SU-DHL-6 (cell line): ENCODE measurements at regions not wholly inside any gene's neighbourhood (a gene's known extent, or its start where the extent isn't known, plus 50 kb on each side); places are given as distances from the start of the nearest gene placed in this dataset.

Source experiments
- H2AFZ ChIP-seq: fragments of 200-600 bp; sonication (generic); 2 replicates; pipeline ENCODE4 v1.6.1; 2014; ENCODE audit warnings: low read depth, mild to moderate bottlenecking, moderate library complexity, mixed read lengths, antibody characterized with exemption, low read length; ENCODE audit not compliant: severe bottlenecking
- H3F3A ChIP-seq: fragments of 200-600 bp; shearing (Covaris generic); 2 replicates; pipeline ENCODE4 v1.6.0; 2016; ENCODE audit warnings: antibody characterized with exemption, mild to moderate bottlenecking; ENCODE audit not compliant: insufficient read depth
- H3K27ac ChIP-seq: fragments of 200-600 bp; sonication (generic); 2 replicates; pipeline ENCODE4 v1.5.1; 2016; ENCODE audit warnings: low read depth, mild to moderate bottlenecking, low read length, moderate library complexity, mixed read lengths
- H3K27me3 ChIP-seq: fragments of 200-600 bp; sonication (generic), shearing (Covaris generic); 2 replicates; pipeline ENCODE4 v1.6.0; 2014; ENCODE audit warnings: mild to moderate bottlenecking, low read length
- H3K36me3 ChIP-seq: fragments of 200-600 bp; sonication (generic); 2 replicates; pipeline ENCODE4 v1.6.1; 2014; ENCODE audit warnings: mild to moderate bottlenecking, low read length, mixed read lengths
- H3K4me2 ChIP-seq: fragments of 300-600, 200-600 bp; shearing (Covaris generic), sonication (generic); 2 replicates; pipeline ENCODE4 v1.6.0; 2014; ENCODE audit warnings: low read length, low read depth, mild to moderate bottlenecking; ENCODE audit not compliant: poor library complexity, severe bottlenecking
- H3K4me3 ChIP-seq: fragments of 200-600 bp; sonication (generic); 2 replicates; pipeline ENCODE4 v1.5.1; 2014; ENCODE audit warnings: antibody characterized with exemption, low read length, mild to moderate bottlenecking, mixed read lengths; ENCODE audit not compliant: insufficient read depth, poor library complexity, severe bottlenecking
- H3K79me2 ChIP-seq: fragments of 200-600 bp; sonication (generic); 2 replicates; pipeline ENCODE4 v1.6.1; 2014; ENCODE audit warnings: mild to moderate bottlenecking, low read length, moderate library complexity; ENCODE audit not compliant: insufficient read depth
- H3K9ac ChIP-seq: fragments of 200-600 bp; sonication (generic); 2 replicates; pipeline ENCODE4 v1.7.0; 2014; ENCODE audit warnings: mild to moderate bottlenecking, low read length
- H3K9me2 ChIP-seq: fragments of 200-600 bp; sonication (generic); replicated peaks from 2 replicates; pipeline ENCODE4 v1.6.1; 2014; ENCODE audit warnings: low read length; ENCODE audit not compliant: insufficient read depth
- H3K9me3 ChIP-seq: fragments of 200-600 bp; sonication (generic); 2 replicates; pipeline ENCODE4 v1.6.1; 2014; ENCODE audit warnings: low read length, mixed read lengths; ENCODE audit not compliant: insufficient read depth
- H4K20me1 ChIP-seq: fragments of 200-600 bp; sonication (generic); 2 replicates; pipeline ENCODE4 v1.6.1; 2014; ENCODE audit warnings: low read depth, mild to moderate bottlenecking, antibody characterized with exemption, low read length, moderate library complexity, mixed read lengths
- EZH2phosphoT487 ChIP-seq: fragments of 200-600 bp; sonication (generic), shearing (Covaris generic); conservative IDR thresholded peaks from 2 replicates; pipeline ENCODE4 v1.6.1; 2018; ENCODE audit warnings: mild to moderate bottlenecking, antibody characterized with exemption, low read length, moderate library complexity, mixed read lengths
- TF ChIP-seq, protein P1 (sequence below): fragments of 200-600 bp; sonication (generic); IDR thresholded peaks from one replicate; pipeline ENCODE4 v1.5.1; 2017; ENCODE audit warnings: antibody characterized with exemption, mild to moderate bottlenecking, low read length, moderate library complexity; ENCODE audit not compliant: insufficient read depth, poor library complexity, severe bottlenecking

DNA sequence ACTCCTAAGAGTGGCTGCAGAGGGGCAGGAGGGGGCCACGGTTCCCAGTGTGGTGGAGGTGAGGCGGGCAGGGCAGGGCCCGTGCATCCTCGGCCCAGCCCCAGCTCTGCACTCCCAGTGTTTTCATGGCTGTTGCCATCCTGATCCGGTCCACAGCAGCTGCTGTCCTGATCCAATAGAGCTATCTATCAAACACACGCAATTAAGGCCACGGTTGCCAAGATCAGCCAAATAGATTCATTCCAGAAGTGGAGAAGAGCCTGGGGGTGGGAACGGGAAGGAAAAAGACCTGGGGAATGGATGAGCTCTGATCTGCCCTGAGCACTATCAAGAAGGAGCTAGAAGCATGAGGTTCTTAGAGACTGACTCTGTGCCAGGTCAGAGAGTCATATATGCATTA, 160.9 kb upstream of the SYT13 start:
- H3F3A ChIP-seq, result no peaks in the 10 kb centered on the region
- H3K79me2 ChIP-seq, result no peaks in the 10 kb centered on the region
- H3K9ac ChIP-seq, result no peak overlapping the region
- no peak overlapping the region for H3K4me3 ChIP-seq
- no peaks in the 10 kb centered on the region for H3K36me3 ChIP-seq
- no peak overlapping the region for H2AFZ ChIP-seq
- no peaks in the 10 kb centered on the region for H4K20me1 ChIP-seq
- no peak for TF ChIP-seq EZH2phosphoT487
- no peak overlapping the region for H3K27ac ChIP-seq
- no peaks in the 10 kb centered on the region for H3K27me3 ChIP-seq
- no peaks in the 10 kb centered on the region for H3K9me3 ChIP-seq
- H3K4me2 ChIP-seq, result no peak overlapping the region
- H3K9me2 ChIP-seq, result no peaks in the 10 kb centered on the region

DNA sequence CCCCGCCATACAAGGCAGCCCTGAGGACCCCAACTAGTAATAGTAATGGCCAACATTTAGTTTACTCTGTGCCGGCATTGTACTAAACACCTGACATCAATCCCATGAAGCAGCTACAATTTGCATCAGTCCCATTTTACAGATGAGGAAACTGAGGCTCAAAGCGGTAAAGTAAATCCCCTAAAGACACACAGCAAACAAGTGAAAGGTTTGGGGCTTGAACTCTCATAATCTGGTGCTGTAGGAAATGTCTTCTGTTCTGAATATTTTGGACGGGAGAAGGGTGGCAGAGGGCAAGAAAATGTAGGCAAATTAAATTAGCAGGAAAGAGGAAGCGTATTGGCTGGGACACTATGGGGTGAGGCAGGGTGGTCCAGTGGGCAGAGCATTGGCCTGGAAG, 160.3 kb upstream of the SYT13 start:
- H3F3A ChIP-seq, result no peaks in the 10 kb centered on the region

DNA sequence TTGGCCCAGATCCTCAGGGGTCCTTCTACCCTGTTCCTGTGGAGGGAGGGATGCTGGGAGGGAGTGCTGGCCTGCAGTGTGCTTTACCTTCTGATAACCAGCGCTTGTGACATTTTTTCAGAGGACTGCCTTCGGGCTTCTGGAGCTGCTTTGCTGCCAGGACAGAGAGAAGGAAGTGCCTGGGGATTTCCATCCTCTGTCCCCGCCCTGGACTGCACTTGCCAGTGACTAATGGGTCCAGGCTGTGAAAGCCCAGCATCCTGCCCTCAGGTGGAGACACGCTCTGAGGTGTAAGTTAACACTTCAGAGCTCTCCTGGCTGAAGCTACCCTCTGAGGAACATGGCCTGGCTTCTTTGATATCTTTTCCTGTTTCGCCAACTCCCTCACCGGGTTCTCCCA, 158.7 kb upstream of the SYT13 start:
- Histone ChIP-seq H3K27me3 (no peaks in the 10 kb centered on the region), H3K27ac (no peak overlapping the region), H2AFZ (no peak overlapping the region), H3K9me2 (no peaks in the 10 kb centered on the region), H3K79me2 (no peaks in the 10 kb centered on the region), H3F3A (no peaks in the 10 kb centered on the region), H3K9ac (no peak overlapping the region), H4K20me1 (no peaks in the 10 kb centered on the region), H3K4me3 (no peak overlapping the region), H3K36me3 (no peaks in the 10 kb centered on the region), H3K4me2 (no peak overlapping the region), H3K9me3 (no peaks in the 10 kb centered on the region)
- TF ChIP-seq, protein P1, sequence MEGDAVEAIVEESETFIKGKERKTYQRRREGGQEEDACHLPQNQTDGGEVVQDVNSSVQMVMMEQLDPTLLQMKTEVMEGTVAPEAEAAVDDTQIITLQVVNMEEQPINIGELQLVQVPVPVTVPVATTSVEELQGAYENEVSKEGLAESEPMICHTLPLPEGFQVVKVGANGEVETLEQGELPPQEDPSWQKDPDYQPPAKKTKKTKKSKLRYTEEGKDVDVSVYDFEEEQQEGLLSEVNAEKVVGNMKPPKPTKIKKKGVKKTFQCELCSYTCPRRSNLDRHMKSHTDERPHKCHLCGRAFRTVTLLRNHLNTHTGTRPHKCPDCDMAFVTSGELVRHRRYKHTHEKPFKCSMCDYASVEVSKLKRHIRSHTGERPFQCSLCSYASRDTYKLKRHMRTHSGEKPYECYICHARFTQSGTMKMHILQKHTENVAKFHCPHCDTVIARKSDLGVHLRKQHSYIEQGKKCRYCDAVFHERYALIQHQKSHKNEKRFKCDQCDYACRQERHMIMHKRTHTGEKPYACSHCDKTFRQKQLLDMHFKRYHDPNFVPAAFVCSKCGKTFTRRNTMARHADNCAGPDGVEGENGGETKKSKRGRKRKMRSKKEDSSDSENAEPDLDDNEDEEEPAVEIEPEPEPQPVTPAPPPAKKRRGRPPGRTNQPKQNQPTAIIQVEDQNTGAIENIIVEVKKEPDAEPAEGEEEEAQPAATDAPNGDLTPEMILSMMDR, result no peak
- TF ChIP-seq EZH2phosphoT487, result no peak

More for the DNA sequence above, 160.3 kb upstream of the SYT13 start:
- no peaks in the 10 kb centered on the region for H3K36me3 ChIP-seq
- TF ChIP-seq EZH2phosphoT487, result no peak
- TF ChIP-seq, protein P1, result no peak
- H3K9ac ChIP-seq, result no peak overlapping the region
- no peak overlapping the region for H3K4me2 ChIP-seq
- no peaks in the 10 kb centered on the region for H3K27me3 ChIP-seq
- H3K9me2 ChIP-seq, result no peaks in the 10 kb centered on the region
- H3K9me3 ChIP-seq, result no peaks in the 10 kb centered on the region
- H3K79me2 ChIP-seq, result no peaks in the 10 kb centered on the region
- no peak overlapping the region for H3K4me3 ChIP-seq
- H3K27ac ChIP-seq, result no peak overlapping the region
- H4K20me1 ChIP-seq, result no peaks in the 10 kb centered on the region
- no peak overlapping the region for H2AFZ ChIP-seq

DNA sequence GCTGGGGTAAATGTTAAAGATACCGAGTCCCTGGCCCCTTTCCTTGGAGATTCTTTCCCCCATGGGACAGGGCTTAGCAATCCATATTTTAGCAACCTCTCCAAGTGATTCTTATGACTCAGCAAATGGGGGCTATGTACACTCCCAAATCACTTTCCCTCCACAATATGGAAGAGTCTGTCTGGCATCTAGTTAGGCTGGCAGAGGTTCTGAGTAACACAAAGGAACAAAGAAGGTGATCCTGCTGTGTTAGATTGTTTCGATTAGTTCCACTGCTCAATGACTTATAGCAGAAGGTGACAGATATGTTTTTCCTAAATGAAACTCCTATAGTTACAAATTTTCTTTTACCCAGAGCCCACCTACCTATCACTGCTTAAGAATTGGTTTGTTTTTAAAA, 154.0 kb upstream of the SYT13 start:
- TF ChIP-seq, protein P1, result no peak
- TF ChIP-seq EZH2phosphoT487, result no peak
- no peaks in the 10 kb centered on the region for H3K9me3 ChIP-seq
- no peaks in the 10 kb centered on the region for H3K36me3 ChIP-seq
- H3F3A ChIP-seq, result no peaks in the 10 kb centered on the region
- H3K27me3 ChIP-seq, result no peaks in the 10 kb centered on the region
- H2AFZ ChIP-seq, result no peak overlapping the region
- H4K20me1 ChIP-seq, result no peaks in the 10 kb centered on the region
- no peaks in the 10 kb centered on the region for H3K79me2 ChIP-seq
- no peaks in the 10 kb centered on the region for H3K9me2 ChIP-seq
- H3K27ac ChIP-seq, result no peak overlapping the region
- no peak overlapping the region for H3K4me3 ChIP-seq
- H3K9ac ChIP-seq, result no peak overlapping the region
- no peak overlapping the region for H3K4me2 ChIP-seq
